SU-DHL-6 (cell line): ENCODE measurements at regions not wholly inside any gene's neighbourhood (a gene's known extent, or its start where the extent isn't known, plus 50 kb on each side); places are given as distances from the start of the nearest gene placed in this dataset.

Source experiments
- H2AFZ ChIP-seq: fragments of 200-600 bp; sonication (generic); 2 replicates; pipeline ENCODE4 v1.6.1; 2014; ENCODE audit warnings: low read depth, mild to moderate bottlenecking, moderate library complexity, mixed read lengths, antibody characterized with exemption, low read length; ENCODE audit not compliant: severe bottlenecking
- H3F3A ChIP-seq: fragments of 200-600 bp; shearing (Covaris generic); 2 replicates; pipeline ENCODE4 v1.6.0; 2016; ENCODE audit warnings: antibody characterized with exemption, mild to moderate bottlenecking; ENCODE audit not compliant: insufficient read depth
- H3K27ac ChIP-seq: fragments of 200-600 bp; sonication (generic); 2 replicates; pipeline ENCODE4 v1.5.1; 2016; ENCODE audit warnings: low read depth, mild to moderate bottlenecking, low read length, moderate library complexity, mixed read lengths
- H3K27me3 ChIP-seq: fragments of 200-600 bp; sonication (generic), shearing (Covaris generic); 2 replicates; pipeline ENCODE4 v1.6.0; 2014; ENCODE audit warnings: mild to moderate bottlenecking, low read length
- H3K36me3 ChIP-seq: fragments of 200-600 bp; sonication (generic); 2 replicates; pipeline ENCODE4 v1.6.1; 2014; ENCODE audit warnings: mild to moderate bottlenecking, low read length, mixed read lengths
- H3K4me2 ChIP-seq: fragments of 300-600, 200-600 bp; shearing (Covaris generic), sonication (generic); 2 replicates; pipeline ENCODE4 v1.6.0; 2014; ENCODE audit warnings: low read length, low read depth, mild to moderate bottlenecking; ENCODE audit not compliant: poor library complexity, severe bottlenecking
- H3K4me3 ChIP-seq: fragments of 200-600 bp; sonication (generic); 2 replicates; pipeline ENCODE4 v1.5.1; 2014; ENCODE audit warnings: antibody characterized with exemption, low read length, mild to moderate bottlenecking, mixed read lengths; ENCODE audit not compliant: insufficient read depth, poor library complexity, severe bottlenecking
- H3K79me2 ChIP-seq: fragments of 200-600 bp; sonication (generic); 2 replicates; pipeline ENCODE4 v1.6.1; 2014; ENCODE audit warnings: mild to moderate bottlenecking, low read length, moderate library complexity; ENCODE audit not compliant: insufficient read depth
- H3K9ac ChIP-seq: fragments of 200-600 bp; sonication (generic); 2 replicates; pipeline ENCODE4 v1.7.0; 2014; ENCODE audit warnings: mild to moderate bottlenecking, low read length
- H3K9me2 ChIP-seq: fragments of 200-600 bp; sonication (generic); replicated peaks from 2 replicates; pipeline ENCODE4 v1.6.1; 2014; ENCODE audit warnings: low read length; ENCODE audit not compliant: insufficient read depth
- H3K9me3 ChIP-seq: fragments of 200-600 bp; sonication (generic); 2 replicates; pipeline ENCODE4 v1.6.1; 2014; ENCODE audit warnings: low read length, mixed read lengths; ENCODE audit not compliant: insufficient read depth
- H4K20me1 ChIP-seq: fragments of 200-600 bp; sonication (generic); 2 replicates; pipeline ENCODE4 v1.6.1; 2014; ENCODE audit warnings: low read depth, mild to moderate bottlenecking, antibody characterized with exemption, low read length, moderate library complexity, mixed read lengths
- EZH2phosphoT487 ChIP-seq: fragments of 200-600 bp; sonication (generic), shearing (Covaris generic); conservative IDR thresholded peaks from 2 replicates; pipeline ENCODE4 v1.6.1; 2018; ENCODE audit warnings: mild to moderate bottlenecking, antibody characterized with exemption, low read length, moderate library complexity, mixed read lengths
- TF ChIP-seq, protein P1 (sequence below): fragments of 200-600 bp; sonication (generic); IDR thresholded peaks from one replicate; pipeline ENCODE4 v1.5.1; 2017; ENCODE audit warnings: antibody characterized with exemption, mild to moderate bottlenecking, low read length, moderate library complexity; ENCODE audit not compliant: insufficient read depth, poor library complexity, severe bottlenecking

DNA sequence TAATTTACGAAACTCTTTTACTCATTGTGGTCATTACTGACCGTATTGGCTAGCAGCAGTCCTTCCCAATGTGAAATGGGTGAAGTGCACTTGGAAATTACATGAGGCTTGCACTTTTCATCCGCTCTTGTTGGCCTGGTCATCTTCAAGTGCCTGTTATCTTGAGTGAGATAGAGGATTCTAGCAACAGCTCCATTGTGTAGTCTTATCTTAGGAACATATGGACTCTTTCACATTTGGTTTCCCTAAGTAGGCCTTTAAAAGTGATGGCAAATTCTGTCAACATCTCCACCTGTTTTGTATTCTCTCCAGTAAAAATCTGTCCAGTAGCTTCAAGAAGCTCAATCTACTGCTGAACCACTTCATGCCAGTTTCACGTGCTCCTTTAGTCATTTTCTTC lies 114.8 kb upstream of the MARCKS start:
- no peak overlapping the region for H2AFZ ChIP-seq
- no peaks in the 10 kb centered on the region for H3F3A ChIP-seq

DNA sequence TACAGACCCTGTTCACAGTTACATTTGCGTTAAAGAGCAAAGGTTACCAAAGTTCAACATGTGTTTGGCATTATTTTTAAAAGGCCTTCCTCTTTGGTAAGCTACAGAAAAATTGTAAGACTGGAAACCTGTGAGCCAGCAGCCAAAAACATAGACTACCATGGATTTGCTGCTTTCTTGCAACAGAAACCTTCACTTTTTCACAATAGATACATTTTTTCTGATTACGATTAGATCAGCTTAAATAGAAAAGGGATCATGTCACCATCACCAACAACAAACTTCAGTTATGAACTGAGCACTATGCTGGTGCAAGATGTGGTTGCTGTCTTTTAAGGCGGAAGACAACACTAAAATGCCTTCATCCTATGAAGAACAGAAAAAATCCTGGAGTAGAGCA lies 112.3 kb upstream of the MARCKS start:
- H2AFZ ChIP-seq = no peak overlapping the region
- H4K20me1 ChIP-seq = no peaks in the 10 kb centered on the region
- H3K36me3 ChIP-seq = no peaks in the 10 kb centered on the region
- no peaks in the 10 kb centered on the region for H3K27me3 ChIP-seq
- no peak overlapping the region for H3K4me2 ChIP-seq
- no peaks in the 10 kb centered on the region for H3K79me2 ChIP-seq
- H3K9me3 ChIP-seq = no peaks in the 10 kb centered on the region
- no peak overlapping the region for H3K9ac ChIP-seq
- TF ChIP-seq, protein P1, sequence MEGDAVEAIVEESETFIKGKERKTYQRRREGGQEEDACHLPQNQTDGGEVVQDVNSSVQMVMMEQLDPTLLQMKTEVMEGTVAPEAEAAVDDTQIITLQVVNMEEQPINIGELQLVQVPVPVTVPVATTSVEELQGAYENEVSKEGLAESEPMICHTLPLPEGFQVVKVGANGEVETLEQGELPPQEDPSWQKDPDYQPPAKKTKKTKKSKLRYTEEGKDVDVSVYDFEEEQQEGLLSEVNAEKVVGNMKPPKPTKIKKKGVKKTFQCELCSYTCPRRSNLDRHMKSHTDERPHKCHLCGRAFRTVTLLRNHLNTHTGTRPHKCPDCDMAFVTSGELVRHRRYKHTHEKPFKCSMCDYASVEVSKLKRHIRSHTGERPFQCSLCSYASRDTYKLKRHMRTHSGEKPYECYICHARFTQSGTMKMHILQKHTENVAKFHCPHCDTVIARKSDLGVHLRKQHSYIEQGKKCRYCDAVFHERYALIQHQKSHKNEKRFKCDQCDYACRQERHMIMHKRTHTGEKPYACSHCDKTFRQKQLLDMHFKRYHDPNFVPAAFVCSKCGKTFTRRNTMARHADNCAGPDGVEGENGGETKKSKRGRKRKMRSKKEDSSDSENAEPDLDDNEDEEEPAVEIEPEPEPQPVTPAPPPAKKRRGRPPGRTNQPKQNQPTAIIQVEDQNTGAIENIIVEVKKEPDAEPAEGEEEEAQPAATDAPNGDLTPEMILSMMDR = no peak
- TF ChIP-seq EZH2phosphoT487 = no peak
- H3K4me3 ChIP-seq = no peak overlapping the region
- H3K27ac ChIP-seq = no peak overlapping the region
- H3F3A ChIP-seq = no peaks in the 10 kb centered on the region
- no peaks in the 10 kb centered on the region for H3K9me2 ChIP-seq

More for the DNA sequence above, 114.8 kb upstream of the MARCKS start:
- H3K27me3 ChIP-seq = no peaks in the 10 kb centered on the region
- no peak overlapping the region for H3K27ac ChIP-seq
- no peaks in the 10 kb centered on the region for H3K9me3 ChIP-seq
- H3K4me3 ChIP-seq = no peak overlapping the region
- no peak overlapping the region for H3K9ac ChIP-seq
- no peaks in the 10 kb centered on the region for H3K9me2 ChIP-seq
- no peaks in the 10 kb centered on the region for H4K20me1 ChIP-seq
- TF ChIP-seq EZH2phosphoT487 = no peak
- no peaks in the 10 kb centered on the region for H3K79me2 ChIP-seq
- H3K36me3 ChIP-seq = no peaks in the 10 kb centered on the region
- no peak overlapping the region for H3K4me2 ChIP-seq

DNA sequence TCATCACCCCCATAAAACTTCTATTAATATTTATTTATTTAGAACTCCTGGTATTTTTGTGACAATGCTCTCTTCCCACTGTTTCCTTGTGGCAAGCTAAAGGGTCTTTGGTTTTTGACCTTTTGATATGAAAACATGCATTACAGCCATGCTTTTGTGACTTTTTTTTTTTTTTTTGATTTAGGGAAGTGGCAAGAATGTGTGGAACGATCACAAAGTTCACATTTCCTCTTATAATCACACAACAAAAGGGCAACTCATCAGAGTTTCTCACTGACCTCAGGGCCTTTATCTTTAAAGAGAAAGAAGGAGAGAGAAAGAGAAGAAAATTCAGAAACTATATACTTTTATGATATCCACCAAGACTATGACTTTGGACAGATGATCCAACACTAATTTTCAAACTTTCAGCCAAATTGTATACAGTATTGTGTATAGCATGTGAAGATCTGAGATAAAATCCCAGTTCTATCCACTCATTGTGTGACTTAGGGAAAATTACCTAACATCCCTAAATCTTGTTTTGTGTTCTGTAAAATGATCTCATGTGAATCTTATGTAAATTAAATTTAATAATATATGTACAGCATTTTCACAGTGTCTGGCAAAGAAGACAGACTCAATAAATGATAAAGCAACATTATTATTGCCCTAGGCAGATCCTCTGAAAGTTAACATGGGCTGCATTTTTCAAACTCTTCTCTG lies 106.8 kb upstream of the MARCKS start:
- Histone ChIP-seq H3K79me2 (no peaks in the 10 kb centered on the region), H3K9me3 (no peaks in the 10 kb centered on the region), H3K36me3 (no peaks in the 10 kb centered on the region), H2AFZ (no peak overlapping the region), H3K27me3 (no peaks in the 10 kb centered on the region), H4K20me1 (no peaks in the 10 kb centered on the region), H3K9me2 (no peaks in the 10 kb centered on the region), H3K27ac (no peak overlapping the region), H3K4me3 (no peak overlapping the region), H3K9ac (no peak overlapping the region), H3K4me2 (no peak overlapping the region), H3F3A (no peaks in the 10 kb centered on the region)
- TF ChIP-seq, protein P1 = no peak
- no peak for TF ChIP-seq EZH2phosphoT487

DNA sequence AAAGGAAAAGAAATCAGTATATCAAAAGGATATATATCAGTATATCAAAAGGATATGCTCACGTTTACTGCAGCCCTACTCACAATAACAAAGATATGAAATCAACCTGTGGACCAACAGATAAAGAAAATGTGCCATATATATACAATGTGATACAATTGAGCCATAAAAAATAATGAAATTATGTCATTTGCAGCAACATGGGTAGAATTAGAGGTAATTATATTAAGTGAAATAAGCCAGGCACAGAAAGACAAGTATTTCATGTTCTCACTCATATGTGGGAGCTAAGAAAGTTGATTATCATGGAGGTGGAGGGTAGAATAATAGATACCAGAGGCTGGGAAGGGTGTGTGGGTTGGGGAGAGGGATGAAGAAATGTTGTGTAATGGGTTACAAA lies 102.9 kb upstream of the MARCKS start:
- Histone ChIP-seq H3K9me3 (no peaks in the 10 kb centered on the region), H3K4me3 (no peak overlapping the region), H3F3A (no peaks in the 10 kb centered on the region), H3K4me2 (no peak overlapping the region), H3K9me2 (no peaks in the 10 kb centered on the region), H3K27ac (no peak overlapping the region), H4K20me1 (no peaks in the 10 kb centered on the region), H3K36me3 (no peaks in the 10 kb centered on the region), H3K79me2 (no peaks in the 10 kb centered on the region), H3K27me3 (no peaks in the 10 kb centered on the region), H2AFZ (no peak overlapping the region), H3K9ac (no peak overlapping the region)
- TF ChIP-seq, protein P1 = no peak
- TF ChIP-seq EZH2phosphoT487 = no peak
